ENCODE measurements at regions not wholly inside any gene's neighbourhood (a gene's known extent, or its start where the extent isn't known, plus 50 kb on each side); places are given as distances from the start of the nearest gene placed in this dataset.
"Not testable (repeated sequence)": the region's sequence is repeated elsewhere in the genome, so short reads cannot be mapped to it uniquely, and the experiment has no call there.

DNA sequence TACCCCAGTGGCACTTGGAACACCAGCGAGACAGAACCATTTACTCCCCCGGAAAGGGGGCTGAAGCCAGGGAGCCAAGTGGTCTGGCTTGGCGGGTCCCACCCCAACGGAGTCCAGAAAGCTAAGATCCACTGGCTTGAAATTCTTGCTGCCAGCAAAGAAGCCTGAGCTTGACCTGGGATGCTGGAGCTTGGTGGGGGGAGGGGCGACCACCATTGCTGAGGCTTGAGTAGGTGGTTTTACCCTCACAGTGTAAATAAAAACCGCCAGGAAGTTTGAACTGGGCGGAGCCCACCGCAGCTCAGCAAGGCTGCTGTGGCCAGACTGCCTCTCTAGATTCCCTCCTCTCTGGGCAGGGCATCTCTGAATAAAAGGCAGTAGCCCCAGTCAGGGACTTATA is 62.8 kb downstream of the RPS24 start:
- DNase-seq, result not testable (repeated sequence)

DNA sequence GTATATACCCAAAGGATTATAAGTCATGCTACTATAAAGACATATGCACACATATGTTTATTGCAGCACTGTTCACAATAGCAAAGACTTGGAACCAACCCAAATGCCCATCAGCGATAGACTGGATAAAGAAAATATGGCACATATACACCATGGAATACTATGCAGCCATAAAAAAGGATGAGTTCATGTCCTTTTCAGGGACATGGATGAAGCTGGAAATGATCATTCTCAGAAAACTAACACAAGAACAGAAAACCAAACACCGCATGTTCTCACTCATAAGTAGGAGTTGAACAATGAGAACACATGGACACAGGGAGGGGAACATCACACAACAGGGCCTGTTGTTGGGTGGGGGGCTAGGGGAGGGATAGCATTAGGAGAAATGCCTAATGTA is 68.9 kb downstream of the RPS24 start:
- DNase-seq, result not testable (repeated sequence)

DNA sequence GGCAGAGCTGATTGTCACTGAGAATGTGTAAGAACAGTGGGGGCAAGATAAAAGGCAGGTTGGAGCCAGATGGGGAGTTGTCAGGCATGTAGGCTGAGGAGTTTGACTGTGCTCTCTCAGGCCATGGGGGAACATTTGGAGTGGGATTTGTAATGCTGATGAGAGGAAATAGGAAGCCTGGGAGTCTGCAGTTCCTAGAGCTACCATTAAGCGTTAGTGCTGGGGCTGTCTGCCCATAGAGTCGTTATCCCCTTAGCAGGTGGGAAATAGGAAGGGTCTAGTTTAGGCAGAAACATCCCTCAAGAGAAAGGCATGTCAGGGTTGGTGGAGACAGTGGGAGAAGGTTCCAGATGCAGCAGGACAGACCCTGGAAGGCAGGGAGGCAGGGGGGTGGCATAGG is 75.5 kb downstream of the RPS24 start:
- no peak for DNase-seq

DNA sequence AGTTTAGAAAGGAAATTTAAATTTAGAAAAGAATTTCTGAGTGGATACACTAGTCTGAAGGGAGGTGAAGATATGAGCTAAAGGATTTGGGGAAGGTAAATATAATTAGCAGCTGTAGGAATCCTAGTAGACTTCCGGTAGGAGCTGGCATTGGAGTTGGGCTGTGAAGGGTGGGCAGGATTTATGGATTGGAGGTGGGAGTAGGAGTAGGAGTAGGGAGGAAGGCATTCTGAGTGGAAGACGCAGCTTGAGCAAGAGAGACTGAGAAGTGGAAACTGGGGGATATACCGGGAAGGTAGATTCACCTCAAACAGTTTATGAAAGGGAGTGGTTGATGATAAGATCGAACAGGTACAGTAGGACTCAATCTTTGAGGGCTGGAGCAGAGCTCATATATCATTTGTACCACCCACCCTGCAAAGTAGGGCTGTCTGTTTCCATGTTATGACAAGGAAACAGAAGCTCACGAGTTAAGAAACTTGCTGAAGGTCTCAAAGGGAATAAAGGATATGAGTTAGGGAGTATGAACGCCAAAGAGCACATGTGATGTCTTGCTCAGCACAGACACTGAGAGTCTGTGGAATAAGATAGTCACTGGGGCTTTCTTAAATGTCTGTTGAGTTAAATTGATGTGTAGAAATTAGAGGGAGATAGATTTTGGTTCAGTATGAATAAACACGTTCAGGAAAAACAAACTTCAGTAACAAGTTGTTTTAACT is 81.6 kb downstream of the RPS24 start:
- DNase-seq, result no peak

DNA sequence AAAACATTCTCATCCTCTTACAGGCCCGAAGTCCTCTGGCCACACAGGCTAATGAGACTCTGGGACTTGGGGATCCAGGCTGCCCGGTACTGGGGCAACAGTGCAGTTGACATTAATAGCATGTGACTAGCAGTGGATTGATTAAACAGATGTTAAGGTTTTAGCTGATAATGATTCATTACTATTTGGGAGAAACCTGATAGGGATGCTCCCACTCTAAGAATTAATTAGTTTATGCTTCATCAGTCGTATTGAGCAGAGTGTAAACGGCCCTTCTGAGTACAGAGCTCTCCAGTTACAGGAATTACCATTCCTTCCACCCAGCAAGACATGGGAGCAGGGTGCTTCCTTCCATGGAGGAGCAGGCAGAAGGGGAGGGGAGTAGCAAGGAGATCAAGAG is 82.7 kb downstream of the RPS24 start:
- no peak for DNase-seq

DNA sequence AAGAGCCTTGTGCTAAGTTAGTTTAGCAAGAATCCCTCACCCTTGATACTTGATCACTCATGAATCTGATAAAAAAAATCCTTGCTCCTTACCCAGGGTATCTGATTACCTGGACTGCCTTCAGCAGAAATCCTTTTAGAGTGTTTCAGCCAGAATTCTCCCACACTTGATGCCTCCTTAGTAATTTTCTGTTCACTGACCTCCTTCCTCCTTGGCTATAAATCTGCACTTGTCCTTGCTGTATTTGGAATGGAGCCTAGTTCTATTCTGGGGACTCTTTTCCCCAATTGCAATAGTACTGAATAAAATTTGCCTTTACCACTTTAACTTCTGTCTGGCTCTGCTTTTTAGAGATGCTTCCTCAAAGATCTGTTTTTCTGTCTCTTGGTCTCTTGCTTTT is 84.9 kb downstream of the RPS24 start:
- DNase-seq, result no peak

DNA sequence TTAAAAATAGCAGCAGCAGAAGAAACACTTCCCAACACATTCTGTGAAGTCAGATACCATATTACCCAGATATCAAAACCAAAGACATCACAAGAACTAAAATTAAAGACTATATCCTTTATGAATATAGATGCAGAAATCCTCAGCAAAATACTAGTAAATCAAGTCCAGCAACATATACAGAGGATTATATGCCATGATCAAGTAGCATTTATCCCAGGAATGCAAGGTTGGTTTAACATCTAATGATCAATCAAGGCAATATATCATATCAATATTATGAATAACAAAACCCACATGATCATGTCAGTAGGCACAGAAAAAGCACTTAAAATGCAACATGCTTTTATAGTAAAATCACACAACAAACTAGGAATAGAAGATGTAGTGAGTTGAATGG is 88.1 kb downstream of the RPS24 start:
- no peak for DNase-seq

DNA sequence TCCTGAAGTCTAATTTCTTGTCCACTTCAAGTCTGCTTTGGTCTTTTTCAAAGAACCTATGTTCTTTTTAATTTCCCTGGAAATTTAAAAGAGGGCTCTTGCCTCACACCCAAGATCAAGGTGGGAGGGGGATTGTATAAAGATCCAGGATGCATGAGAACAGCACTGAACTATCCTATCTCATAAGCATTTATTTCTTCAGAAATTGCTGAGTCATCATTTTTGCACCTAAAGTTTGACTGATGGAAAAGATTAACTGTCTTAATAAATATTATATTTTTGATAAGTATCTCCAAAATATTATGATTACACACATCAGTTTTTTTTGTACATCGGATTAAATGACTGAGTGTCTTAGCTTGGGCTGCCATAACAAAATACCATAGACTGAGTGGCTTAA is 90.5 kb downstream of the RPS24 start:
- no peak for DNase-seq

DNA sequence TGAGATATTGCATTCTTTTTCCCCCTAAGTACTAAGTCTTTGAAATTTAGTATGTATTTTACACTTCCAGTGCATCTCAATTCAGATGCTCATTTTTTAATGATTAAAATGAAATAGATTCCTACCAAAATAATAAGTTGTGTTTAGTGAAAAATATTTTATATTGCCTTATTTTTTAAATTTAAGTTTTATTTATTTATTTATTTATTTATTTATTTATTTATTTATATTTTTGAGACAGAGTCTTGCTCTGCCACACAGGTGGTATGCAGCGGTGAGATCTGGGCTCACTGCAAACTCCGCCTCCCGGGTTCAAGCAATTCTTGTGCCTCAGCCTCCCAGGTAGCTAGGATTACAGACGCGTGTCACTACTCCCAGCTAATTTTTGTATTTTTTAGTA is 95.5 kb downstream of the RPS24 start:
- DNase-seq, result no peak

DNA sequence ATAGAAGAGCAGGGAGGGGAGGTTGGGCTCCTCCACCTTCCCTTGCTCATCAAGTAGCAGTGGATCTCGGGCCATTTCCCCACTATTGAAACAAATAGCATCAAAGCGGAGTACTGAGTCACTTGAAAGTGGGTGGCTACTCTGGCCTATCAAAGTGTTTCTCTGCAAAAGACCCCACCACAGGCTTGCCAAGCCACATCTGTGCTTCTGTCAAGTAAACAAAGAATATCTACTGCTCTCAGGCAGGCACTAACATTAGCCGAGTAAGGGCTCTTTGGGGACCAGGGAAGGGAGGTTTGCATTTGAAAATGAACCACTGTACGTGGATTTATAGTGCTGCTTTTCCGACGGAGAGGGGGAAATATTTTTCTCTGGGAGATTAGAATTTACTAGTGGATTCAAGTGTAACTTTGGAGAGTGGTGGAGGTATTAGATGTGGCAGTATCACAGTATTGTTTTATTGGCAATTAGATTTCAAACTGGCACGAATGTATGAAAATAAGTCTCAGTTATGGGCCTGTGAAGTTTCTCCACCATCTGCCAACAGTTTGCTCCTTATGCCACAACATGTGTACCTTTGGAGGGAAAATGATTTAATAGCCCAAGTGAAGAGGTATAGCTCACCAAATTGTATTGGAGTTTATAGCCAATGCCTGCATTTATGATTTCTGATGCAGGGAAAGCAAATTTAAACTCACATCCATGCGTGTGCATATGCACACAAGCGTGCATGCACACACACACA is 97.5 kb downstream of the RPS24 start:
- DNase-seq, result no peak

DNA sequence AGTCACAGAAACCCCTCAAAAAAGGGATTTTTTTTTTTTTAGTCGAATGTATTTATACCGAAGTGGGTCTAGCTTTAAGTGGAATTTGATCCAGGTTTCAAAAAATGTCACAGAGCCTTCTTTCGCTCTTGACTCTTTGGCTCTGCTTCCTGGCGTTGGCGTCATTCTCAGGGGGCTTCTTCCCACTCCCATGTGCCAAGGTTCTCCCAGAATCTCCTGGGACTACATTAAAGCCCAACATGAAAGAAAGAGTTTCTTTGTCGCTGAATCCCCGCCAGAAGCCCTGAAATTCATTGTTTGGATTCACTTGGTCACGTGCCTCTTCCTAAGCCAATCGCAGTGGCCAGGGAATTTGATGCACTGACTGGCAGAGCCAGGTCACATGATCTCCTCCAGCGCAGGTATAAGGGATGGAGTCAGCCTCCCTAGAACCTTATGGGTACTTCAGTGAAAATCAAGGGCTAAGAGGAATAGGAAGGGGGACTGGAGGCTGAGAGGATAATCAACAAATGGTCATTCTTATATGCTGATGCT is 101.2 kb downstream of the RPS24 start:
- DNase-seq, result no peak

DNA sequence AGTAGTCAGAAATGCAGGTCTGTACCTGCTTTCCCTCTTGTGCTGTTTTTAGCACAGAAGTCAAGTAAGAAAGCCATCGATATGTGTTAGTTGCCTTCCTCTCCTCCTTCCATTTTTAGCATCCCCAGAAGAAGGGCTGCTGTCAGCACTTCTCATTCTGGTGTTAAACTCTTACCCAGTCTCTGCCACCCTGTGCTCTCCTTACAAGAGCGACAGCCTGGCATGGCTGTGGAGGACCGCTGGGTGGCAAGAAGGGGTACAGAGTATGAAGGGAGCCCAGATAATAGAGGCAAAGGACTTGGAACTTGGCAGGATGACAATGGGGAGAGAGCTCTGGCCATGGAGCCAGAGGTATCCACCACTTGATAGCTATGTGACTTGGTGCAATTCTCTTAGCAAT is 103.5 kb downstream of the RPS24 start:
- no peak for DNase-seq

DNA sequence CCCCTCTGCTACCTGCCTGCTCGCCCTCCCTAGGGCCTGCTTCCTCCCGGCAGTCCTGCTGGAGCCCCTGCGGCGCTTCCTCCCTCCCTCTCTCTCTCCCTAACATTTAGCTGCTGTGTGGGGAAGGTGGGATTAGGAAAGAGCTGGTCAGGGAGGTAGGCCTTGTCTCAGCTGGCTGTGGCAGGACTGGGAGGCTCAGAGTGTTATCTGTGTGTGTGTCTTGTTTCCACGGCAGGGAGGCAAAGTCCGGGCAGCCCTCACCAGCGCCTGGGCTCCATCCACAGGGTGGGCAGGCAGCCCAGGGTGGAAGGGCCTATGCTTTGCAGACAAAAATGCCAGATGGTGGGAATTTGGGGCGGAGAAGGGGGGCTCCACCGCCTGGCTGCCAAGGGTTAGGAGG is 105.7 kb downstream of the RPS24 start:
- no peak for DNase-seq

DNA sequence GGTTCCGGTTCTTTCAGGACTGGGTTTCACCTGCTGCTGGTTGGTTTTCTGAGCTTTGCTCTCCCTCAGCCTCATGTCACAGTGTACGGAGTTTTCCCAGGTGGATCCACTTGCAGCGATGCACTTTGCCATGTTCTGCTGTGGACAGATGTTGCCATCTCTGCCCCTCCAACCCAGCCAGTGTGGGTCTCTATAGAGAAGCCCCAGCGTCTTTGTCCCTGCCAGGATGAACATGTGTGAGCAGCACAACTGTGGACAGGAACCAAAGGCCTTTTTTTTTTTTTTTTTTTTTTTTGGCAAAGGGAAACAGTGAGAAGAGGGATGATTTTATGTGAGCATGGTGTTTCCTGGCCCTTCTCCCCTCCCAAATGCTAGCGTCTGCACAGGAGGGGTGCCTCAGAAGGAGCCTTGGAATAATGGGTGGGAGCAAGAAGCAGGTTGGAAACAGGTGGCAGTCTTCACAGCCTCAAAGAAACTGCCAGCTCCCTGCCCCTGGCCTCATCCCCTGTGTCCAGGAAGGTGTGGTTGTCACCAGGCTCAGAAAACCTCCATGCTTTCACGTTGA is 106.5 kb downstream of the RPS24 start:
- no peak for DNase-seq

DNA sequence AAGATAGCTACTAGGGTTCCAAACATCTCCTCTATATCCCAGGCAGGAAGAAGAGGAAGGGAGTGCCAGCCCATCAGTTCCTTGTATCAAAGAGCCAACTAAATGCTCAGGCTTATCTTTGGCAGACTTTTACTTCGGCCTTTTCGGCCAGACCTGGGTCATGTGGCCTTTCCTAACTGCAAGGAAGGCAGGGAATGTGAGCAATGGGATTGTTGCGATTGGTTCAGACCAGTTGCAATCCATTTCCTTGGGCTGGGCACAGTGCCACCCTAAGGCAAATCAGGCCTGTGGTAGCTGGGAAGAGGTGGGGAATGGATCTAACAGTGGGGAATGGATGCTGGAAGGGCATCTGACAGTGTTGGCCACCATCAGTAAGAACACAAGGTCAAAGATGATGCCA is 109.9 kb downstream of the RPS24 start:
- DNase-seq, result no peak

DNA sequence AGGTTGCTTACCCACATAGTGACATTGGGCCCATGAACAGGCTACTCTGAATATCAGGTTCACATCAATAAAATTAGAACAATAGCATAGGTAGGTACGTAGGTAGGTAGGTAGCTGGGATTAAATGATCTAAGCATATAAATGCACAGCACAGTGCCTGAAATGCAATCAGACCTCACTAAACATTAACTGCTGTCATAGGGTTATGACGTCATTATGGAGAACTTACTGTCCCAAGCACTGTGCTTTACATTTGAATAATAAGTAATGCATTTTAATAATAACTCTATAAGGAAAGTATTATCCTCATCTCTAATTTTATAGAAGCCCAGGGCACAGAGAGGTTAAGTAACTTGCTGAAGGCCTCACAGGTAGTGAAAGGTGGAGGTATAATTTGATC is 112.5 kb downstream of the RPS24 start:
- no peak for DNase-seq

DNA sequence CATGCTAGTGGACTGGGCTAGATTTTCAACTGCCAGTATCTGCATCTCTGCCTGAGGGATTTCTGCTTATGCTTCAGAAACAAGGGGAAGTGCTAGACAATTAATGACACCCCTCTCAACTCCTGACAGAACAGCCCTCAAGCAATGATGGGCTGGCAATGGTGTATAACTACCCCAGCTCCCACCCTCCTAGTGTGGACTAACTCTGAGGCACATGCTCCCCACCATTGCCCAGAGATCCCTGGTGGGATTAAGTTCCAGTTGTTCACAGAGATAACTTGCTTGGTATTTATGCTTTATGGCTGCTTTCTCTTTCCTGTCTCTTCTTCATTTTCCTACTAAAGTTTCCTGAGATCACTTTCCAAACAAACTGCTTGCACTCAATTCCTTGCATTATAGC is 113.5 kb downstream of the RPS24 start:
- no peak for DNase-seq

DNA sequence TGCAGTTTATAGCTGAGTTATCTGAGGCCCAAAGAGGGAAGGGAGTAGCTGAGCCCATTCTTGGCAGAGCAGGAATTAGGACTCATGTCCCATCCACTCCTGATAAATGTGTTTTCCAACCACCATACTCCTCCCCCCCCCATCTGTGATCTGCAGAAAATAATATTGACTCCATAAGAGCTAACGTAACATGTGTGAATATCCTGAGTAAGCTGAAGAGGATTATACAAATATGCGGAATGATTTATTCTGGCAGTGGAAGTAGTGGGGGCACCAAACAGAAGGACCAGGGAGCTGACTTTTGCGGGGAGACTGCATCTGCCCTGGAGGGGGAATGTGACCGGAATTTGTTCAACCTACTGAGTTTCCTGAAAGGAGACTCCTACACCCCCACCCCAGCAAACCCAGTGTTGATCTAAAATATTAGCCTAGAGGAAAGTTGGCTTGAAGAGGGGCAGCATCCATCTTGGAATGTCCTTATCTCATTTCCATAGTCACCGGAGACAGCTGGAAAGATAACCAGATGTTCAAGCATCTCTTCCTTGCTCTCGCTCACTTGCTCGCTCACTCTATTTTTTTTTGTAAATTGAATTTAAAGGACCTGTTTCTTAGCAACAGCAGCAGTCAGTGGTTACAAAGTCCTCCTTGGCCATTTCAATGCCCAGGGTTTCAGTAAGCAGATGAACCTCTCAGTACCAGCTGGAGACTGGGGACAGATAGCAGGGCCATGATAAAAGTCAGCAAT is 114.7 kb downstream of the RPS24 start:
- no peak for DNase-seq

DNA sequence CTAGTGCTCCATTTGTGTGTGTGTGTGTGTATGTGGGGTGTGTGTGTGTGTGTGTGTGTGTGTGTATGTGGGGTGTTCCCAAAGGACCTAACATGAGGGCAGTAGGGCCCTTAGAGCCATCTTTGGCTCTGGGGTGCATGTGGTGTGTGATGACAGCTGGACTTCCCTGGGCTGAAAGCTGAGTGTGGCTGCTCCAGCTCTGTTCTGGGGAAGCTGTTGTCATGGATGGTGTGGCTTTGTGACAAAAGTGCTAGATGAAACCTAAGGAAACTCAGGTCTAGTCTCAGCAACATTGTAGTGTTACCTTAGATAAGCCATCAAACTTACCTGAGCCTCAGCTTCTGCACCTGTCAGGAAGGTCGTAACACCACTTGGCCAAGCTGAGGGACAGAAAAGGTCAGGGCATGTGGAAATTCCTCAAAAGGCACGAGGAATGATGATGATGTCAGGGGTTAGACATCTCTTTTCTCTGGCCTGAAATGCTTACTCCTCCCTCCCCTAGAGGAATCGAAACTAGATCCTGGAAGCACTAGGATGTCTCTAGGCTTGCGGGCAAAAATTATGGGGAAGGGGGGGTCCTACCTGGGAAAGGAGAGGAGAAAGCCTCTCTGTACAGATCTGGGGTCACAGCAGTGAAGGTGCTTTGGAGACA is 115.4 kb downstream of the RPS24 start:
- no peak for DNase-seq

DNA sequence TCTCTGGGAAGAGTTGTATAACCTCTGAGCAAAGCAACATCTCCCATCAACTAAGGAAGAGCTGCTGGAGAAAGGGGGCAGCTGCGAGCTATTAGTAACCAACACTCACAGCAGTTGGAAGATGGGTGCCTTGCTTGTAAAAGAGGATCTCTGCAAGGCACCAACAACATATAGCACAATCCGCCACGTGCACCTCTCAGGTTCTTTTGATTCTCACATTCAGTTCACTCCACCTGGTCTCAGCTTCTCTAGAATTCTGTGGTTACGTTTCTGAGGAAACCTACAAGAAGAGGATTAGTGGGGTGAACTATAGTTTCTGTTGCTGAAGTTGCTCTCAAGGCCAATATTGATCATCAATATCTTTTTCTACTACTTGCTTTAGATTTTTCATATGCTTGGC is 117.1 kb downstream of the RPS24 start:
- no peak for DNase-seq

DNA sequence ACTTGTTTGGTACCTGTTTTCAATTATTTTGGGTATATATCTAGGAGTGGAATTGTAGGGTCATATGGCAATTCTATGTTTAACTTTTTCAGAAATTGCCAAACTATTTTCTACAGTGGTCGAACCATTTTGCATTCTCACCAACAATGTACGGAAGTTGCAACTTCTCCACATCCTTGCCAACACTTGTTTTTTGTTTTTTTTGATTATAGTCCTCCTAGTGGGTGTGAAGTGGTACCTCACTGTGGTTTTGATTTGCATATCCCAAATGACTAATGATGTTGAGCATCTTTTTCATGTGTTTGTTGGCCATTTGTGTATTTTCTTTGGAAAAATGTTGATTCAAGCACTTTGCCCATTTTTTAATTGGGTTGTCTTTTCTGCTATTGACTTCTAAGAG is 122.1 kb downstream of the RPS24 start:
- DNase-seq, result no peak

DNA sequence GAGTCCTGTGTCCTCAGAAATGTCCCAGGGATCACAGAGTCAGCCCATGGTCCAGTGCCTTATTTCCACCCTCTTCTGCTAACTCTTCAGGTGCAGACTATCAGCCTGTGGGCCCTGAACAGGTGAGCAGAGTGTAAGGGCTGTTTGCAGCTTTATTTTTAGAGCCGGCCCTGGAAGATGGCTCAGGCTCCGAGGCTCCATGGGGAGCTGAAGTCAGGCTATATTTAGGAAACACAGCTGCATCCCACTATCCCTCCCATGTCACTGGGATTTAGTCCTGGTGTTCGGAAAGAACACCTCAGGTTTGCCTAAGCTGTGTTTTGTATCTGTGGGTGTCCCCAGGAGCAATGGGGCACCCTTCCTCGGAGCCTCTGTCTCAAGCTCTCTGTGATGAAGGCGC is 126.9 kb downstream of the RPS24 start:
- no peak for DNase-seq

DNA sequence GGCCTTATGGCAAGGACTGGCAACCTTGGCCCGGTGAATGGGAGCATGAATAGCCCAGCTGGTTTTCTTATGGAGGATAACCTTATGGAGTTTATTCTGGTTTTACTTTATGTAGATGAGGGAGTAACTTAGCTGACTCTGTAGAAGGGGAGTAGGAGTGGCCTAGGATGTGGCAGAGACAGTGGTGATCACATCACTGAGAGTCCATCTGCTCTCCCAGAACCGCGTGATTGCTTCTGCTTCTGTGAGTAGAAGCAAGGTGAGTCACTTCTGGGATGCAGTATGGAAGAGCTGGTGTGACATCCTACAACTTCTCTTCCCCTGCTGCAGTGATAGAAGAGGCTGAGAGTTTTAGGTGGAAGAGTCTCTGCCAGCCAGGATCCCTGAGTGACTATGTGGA is 129.2 kb downstream of the RPS24 start:
- DNase-seq, result no peak

Data from stimulated activated naive CD4-positive, alpha-beta T cell treated with Interleukin-2 at 50 U/mL for 16 hours (primary cell).